ENCODE measurements at regions not wholly inside any gene's neighbourhood (a gene's known extent, or its start where the extent isn't known, plus 50 kb on each side); places are given as distances from the start of the nearest gene placed in this dataset.
A peak's percentile ranks its signal among the peaks of the same experiment; 100 is the strongest.

- intact Hi-C loops (cut with DNase I) = no loop called here
- DNase-seq = no peak
These were observed 62.4 kb upstream of the IGSF21 start for GRCh38 chr1:18045203-18045602.

GRCh38 chr1:18045621-18046020 lies 62.0 kb upstream of the IGSF21 start:
- intact Hi-C loops (cut with DNase I) = no loop called here
- DNase-seq = no peak

- DNase-seq = peak in 3 of 10 donors; percentile 14 to 87 (median 41)
- intact Hi-C loops (cut with DNase I) = no loop called here
These were observed 60.5 kb upstream of the IGSF21 start for GRCh38 chr1:18047122-18047521.

GRCh38 chr1:18049228-18049627 lies 58.4 kb upstream of the IGSF21 start:
- intact Hi-C loops (cut with DNase I) = no loop called here
- DNase-seq = no peak

- intact Hi-C loops (cut with DNase I) = no loop called here
- no peak for DNase-seq
These were observed 54.9 kb upstream of the IGSF21 start for GRCh38 chr1:18052671-18053070.

- no peak for DNase-seq
- intact Hi-C loops (cut with DNase I) = no loop called here
These were observed 52.4 kb upstream of the IGSF21 start for GRCh38 chr1:18055156-18055555.

- intact Hi-C loops (cut with DNase I) = no loop called here
- no peak for DNase-seq
These were observed 51.1 kb upstream of the IGSF21 start for GRCh38 chr1:18056545-18056944.

GRCh38 chr1:18057623-18058022 lies 50.0 kb upstream of the IGSF21 start:
- no peak for DNase-seq

More at GRCh38 chr1:18057623-18058022, 50.0 kb upstream of the IGSF21 start:
- intact Hi-C loops (cut with DNase I) = no loop called here

Measured in posterior cingulate gyrus (tissue), 11 donors.